ENCODE measurements at regions not wholly inside any gene's neighbourhood (a gene's known extent, or its start where the extent isn't known, plus 50 kb on each side); places are given as distances from the start of the nearest gene placed in this dataset.

GRCh38 chr15:61521953-61522352 lies 292.9 kb upstream of the RORA start:
- H2AFZ ChIP-seq (ENCODE audit: control insufficient read depth, low read length) = no peak overlapping the region
- no peak for DNase-seq (ENCODE audit: low read depth, low spot score)
- no peaks in the 10 kb centered on the region for H3K9me1 ChIP-seq (ENCODE audit: control insufficient read depth, extremely low read depth, insufficient read depth, low read length)
- H3K36me3 ChIP-seq (ENCODE audit: control insufficient read depth in 2 of 2, extremely low read depth in 1 of 2, insufficient read depth in 2 of 2, low read length in 2 of 2) = no peaks in the 10 kb centered on the region
- no peak overlapping the region for H3K9ac ChIP-seq (ENCODE audit: control insufficient read depth, extremely low read depth, insufficient read depth, low read length)
- H3K4me1 ChIP-seq (ENCODE audit: control insufficient read depth, extremely low read depth, insufficient read depth, low read length) = peaks cover 13% of the 10 kb centered on the region
- H3K4me3 ChIP-seq (ENCODE audit: control insufficient read depth in 2 of 3, extremely low read depth in 1 of 3, insufficient read depth in 2 of 3, low read depth in 1 of 3, low read length in 3 of 3) = no peak overlapping the region
- H3K27me3 ChIP-seq (ENCODE audit: control insufficient read depth, extremely low read depth, insufficient read depth, low read length) = peaks cover 5% of the 10 kb centered on the region
- H3K9me3 ChIP-seq (ENCODE audit: control insufficient read depth, low read depth, low read length) = no peaks in the 10 kb centered on the region
- dilution Hi-C loops (cut with MboI; ENCODE audit: extremely low pct_ligation_motif_present, low sequenced_read_pairs) = no loop called here
- no peaks in the 10 kb centered on the region for H4K20me1 ChIP-seq (ENCODE audit: control insufficient read depth, extremely low read depth, insufficient read depth, low read length)
- no peak for FAIRE-seq
- no peak overlapping the region for H3K4me2 ChIP-seq (ENCODE audit: control insufficient read depth, extremely low read depth, insufficient read depth, low read depth, low read length)
- H3K79me2 ChIP-seq (ENCODE audit: control insufficient read depth, insufficient read depth, low read length) = no peaks in the 10 kb centered on the region
- TF ChIP-seq CTCF (optimal IDR thresholded peaks at IDR 0.05 in 1 of 3, IDR thresholded peaks at IDR 0.05 in 1 of 3, conservative IDR thresholded peaks at IDR 0.05 in 1 of 3; ENCODE audit: extremely low read depth in 1 of 3, insufficient read depth in 2 of 3, low read length in 3 of 3) (no peak), EZH2 (IDR thresholded peaks at IDR 0.05; ENCODE audit: low read length) (no peak)
- H3K27ac ChIP-seq (ENCODE audit: control insufficient read depth, insufficient read depth, low read length) = no peak overlapping the region

GRCh38 chr15:61519296-61519695 lies 290.2 kb upstream of the RORA start:
- H3K27me3 ChIP-seq (ENCODE audit: control insufficient read depth, extremely low read depth, insufficient read depth, low read length) = no peaks in the 10 kb centered on the region

More at GRCh38 chr15:61519296-61519695, 290.2 kb upstream of the RORA start:
- H3K4me1 ChIP-seq (ENCODE audit: control insufficient read depth, extremely low read depth, insufficient read depth, low read length) = peaks cover 13% of the 10 kb centered on the region
- no peaks in the 10 kb centered on the region for H3K9me3 ChIP-seq (ENCODE audit: control insufficient read depth, low read depth, low read length)
- no peaks in the 10 kb centered on the region for H3K36me3 ChIP-seq (ENCODE audit: control insufficient read depth in 2 of 2, extremely low read depth in 1 of 2, insufficient read depth in 2 of 2, low read length in 2 of 2)
- no peak overlapping the region for H3K9ac ChIP-seq (ENCODE audit: control insufficient read depth, extremely low read depth, insufficient read depth, low read length)
- H2AFZ ChIP-seq (ENCODE audit: control insufficient read depth, low read length) = no peak overlapping the region
- FAIRE-seq = no peak
- H3K9me1 ChIP-seq (ENCODE audit: control insufficient read depth, extremely low read depth, insufficient read depth, low read length) = no peaks in the 10 kb centered on the region
- dilution Hi-C loops (cut with MboI; ENCODE audit: extremely low pct_ligation_motif_present, low sequenced_read_pairs) = no loop called here
- no peak overlapping the region for H3K4me3 ChIP-seq (ENCODE audit: control insufficient read depth in 2 of 3, extremely low read depth in 1 of 3, insufficient read depth in 2 of 3, low read depth in 1 of 3, low read length in 3 of 3)
- H3K79me2 ChIP-seq (ENCODE audit: control insufficient read depth, insufficient read depth, low read length) = no peaks in the 10 kb centered on the region
- no peak overlapping the region for H3K27ac ChIP-seq (ENCODE audit: control insufficient read depth, insufficient read depth, low read length)
- H4K20me1 ChIP-seq (ENCODE audit: control insufficient read depth, extremely low read depth, insufficient read depth, low read length) = no peaks in the 10 kb centered on the region
- H3K4me2 ChIP-seq (ENCODE audit: control insufficient read depth, extremely low read depth, insufficient read depth, low read depth, low read length) = no peak overlapping the region
- no peak for DNase-seq (ENCODE audit: low read depth, low spot score)
- TF ChIP-seq CTCF (optimal IDR thresholded peaks at IDR 0.05 in 1 of 3, IDR thresholded peaks at IDR 0.05 in 1 of 3, conservative IDR thresholded peaks at IDR 0.05 in 1 of 3; ENCODE audit: extremely low read depth in 1 of 3, insufficient read depth in 2 of 3, low read length in 3 of 3) = no peak
- no peak for TF ChIP-seq EZH2 (IDR thresholded peaks at IDR 0.05; ENCODE audit: low read length)

All from keratinocyte (primary cell).